NCI-H128 (cell line): ENCODE measurements at regions not wholly inside any gene's neighbourhood (a gene's known extent, or its start where the extent isn't known, plus 50 kb on each side); places are given as distances from the start of the nearest gene placed in this dataset.
"Not testable (repeated sequence)": the region's sequence is repeated elsewhere in the genome, so short reads cannot be mapped to it uniquely, and the experiment has no call there.

Source experiments
- DNase-seq: peaks from one replicate; lab custom pipeline; 2025; ENCODE audit not compliant: unreplicated experiment; lab: John Stamatoyannopoulos, UW

GRCh38 chr4:27916452-27917184 lies 1056.0 kb downstream of the STIM2 start:
- no peak for DNase-seq

- DNase-seq: no peak
These were observed 1056.7 kb downstream of the STIM2 start for GRCh38 chr4:27917381-27917780.

GRCh38 chr4:27921231-27921630 lies 1060.6 kb downstream of the STIM2 start:
- no peak for DNase-seq

GRCh38 chr4:27928761-27929540 lies 1068.3 kb downstream of the STIM2 start:
- DNase-seq: no peak

GRCh38 chr4:27930291-27930690 lies 1069.7 kb downstream of the STIM2 start:
- DNase-seq: no peak

GRCh38 chr4:27930976-27931375 lies 1070.3 kb downstream of the STIM2 start:
- no peak for DNase-seq

- no peak for DNase-seq
These were observed 1070.9 kb downstream of the STIM2 start for GRCh38 chr4:27931584-27931983.

- DNase-seq: no peak
These were observed 1074.2 kb downstream of the STIM2 start for GRCh38 chr4:27934871-27935270.

- no peak for DNase-seq
These were observed 1086.2 kb downstream of the STIM2 start for GRCh38 chr4:27946799-27947198.

- DNase-seq: no peak
These were observed 1086.7 kb downstream of the STIM2 start for GRCh38 chr4:27947302-27947701.

GRCh38 chr4:27964095-27964494 lies 1103.5 kb downstream of the STIM2 start:
- no peak for DNase-seq

GRCh38 chr4:27966664-27967063 lies 1106.0 kb downstream of the STIM2 start:
- no peak for DNase-seq

GRCh38 chr4:27973056-27973455 lies 1112.4 kb downstream of the STIM2 start:
- DNase-seq: no peak

GRCh38 chr4:27973700-27974099 lies 1113.1 kb downstream of the STIM2 start:
- DNase-seq: no peak

GRCh38 chr4:27974339-27974738 lies 1113.7 kb downstream of the STIM2 start:
- DNase-seq: no peak

GRCh38 chr4:27974881-27975280 lies 1114.2 kb downstream of the STIM2 start:
- DNase-seq: not testable (repeated sequence)

- DNase-seq: not testable (repeated sequence)
These were observed 1117.9 kb downstream of the STIM2 start for GRCh38 chr4:27978427-27979109.

- DNase-seq: no peak
These were observed 1124.9 kb downstream of the STIM2 start for GRCh38 chr4:27985522-27985921.

GRCh38 chr4:27986476-27986875 lies 1125.8 kb downstream of the STIM2 start:
- DNase-seq: no peak

- no peak for DNase-seq
These were observed 1141.1 kb downstream of the STIM2 start for GRCh38 chr4:28001698-28002097.

- DNase-seq: no peak
These were observed 1143.9 kb downstream of the STIM2 start for GRCh38 chr4:28004520-28004919.

- DNase-seq: no peak
These were observed 1145.4 kb downstream of the STIM2 start for GRCh38 chr4:28006021-28006420.
